ENCODE measurements at regions not wholly inside any gene's neighbourhood (a gene's known extent, or its start where the extent isn't known, plus 50 kb on each side); places are given as distances from the start of the nearest gene placed in this dataset.

DNA sequence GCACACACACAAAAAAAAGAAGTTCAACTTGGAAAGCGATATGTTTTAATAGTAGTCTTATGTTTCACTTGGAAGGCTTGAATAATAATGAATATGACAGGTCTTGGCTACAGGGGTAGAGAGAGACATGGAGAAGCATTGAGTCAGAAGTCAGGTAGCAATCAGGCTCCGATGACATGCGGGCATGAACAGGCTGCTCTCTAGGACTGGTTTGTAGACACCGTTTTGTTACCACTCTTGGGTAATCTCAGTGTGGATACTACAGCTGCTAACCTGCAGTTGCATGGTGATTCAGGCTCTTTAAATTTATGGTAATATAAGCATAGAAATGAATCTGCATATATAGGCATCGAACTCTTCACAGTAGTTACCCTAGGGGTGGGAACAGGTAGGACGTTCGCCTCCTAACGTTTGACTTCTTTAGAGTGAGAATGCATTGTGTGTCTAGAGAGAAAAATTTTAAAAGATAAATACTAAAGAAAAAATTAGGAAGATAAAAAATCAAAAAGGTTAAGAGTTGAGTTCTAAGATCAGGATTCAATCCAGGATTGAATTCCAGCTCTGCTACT, 241.6 kb upstream of the KBTBD8 start:
- no peaks in the 10 kb centered on the region for H3K79me2 ChIP-seq (ENCODE audit: low read depth)
- no peaks in the 10 kb centered on the region for H3K36me3 ChIP-seq
- H4K20me1 ChIP-seq (ENCODE audit: low read depth): no peaks in the 10 kb centered on the region
- H3K4me2 ChIP-seq: no peak overlapping the region
- H3K9me3 Mint-ChIP-seq: no peaks in the 10 kb centered on the region
- no peaks in the 10 kb centered on the region for H3K27me3 ChIP-seq
- H3K4me1 Mint-ChIP-seq: no peaks in the 10 kb centered on the region
- H3F3A ChIP-seq (ENCODE audit: low read depth): no peaks in the 10 kb centered on the region
- peaks cover 5% of the 10 kb centered on the region for H3K27me3 Mint-ChIP-seq (ENCODE audit: insufficient read depth, low read depth)
- H3K9me3 ChIP-seq (ENCODE audit: low read depth): no peaks in the 10 kb centered on the region
- no peak overlapping the region for H2AFZ ChIP-seq (replicated peaks)
- H3K4me3 Mint-ChIP-seq: no peak overlapping the region
- DNase-seq (ENCODE audit: low spot score): no peak
- H3K9ac ChIP-seq: no peak overlapping the region
- H3K27ac Mint-ChIP-seq: no peak overlapping the region
- no peaks in the 10 kb centered on the region for H3K4me1 ChIP-seq
- H3K27ac ChIP-seq: no peak overlapping the region
- H3K4me3 ChIP-seq: no peak overlapping the region
- H3K36me3 Mint-ChIP-seq: no peaks in the 10 kb centered on the region
- TF ChIP-seq EZH2 (IDR thresholded peaks at IDR 0.05) (no peak), EZH2phosphoT487 (IDR thresholded peaks at IDR 0.05) (no peak)
- TF ChIP-seq, protein P1, sequence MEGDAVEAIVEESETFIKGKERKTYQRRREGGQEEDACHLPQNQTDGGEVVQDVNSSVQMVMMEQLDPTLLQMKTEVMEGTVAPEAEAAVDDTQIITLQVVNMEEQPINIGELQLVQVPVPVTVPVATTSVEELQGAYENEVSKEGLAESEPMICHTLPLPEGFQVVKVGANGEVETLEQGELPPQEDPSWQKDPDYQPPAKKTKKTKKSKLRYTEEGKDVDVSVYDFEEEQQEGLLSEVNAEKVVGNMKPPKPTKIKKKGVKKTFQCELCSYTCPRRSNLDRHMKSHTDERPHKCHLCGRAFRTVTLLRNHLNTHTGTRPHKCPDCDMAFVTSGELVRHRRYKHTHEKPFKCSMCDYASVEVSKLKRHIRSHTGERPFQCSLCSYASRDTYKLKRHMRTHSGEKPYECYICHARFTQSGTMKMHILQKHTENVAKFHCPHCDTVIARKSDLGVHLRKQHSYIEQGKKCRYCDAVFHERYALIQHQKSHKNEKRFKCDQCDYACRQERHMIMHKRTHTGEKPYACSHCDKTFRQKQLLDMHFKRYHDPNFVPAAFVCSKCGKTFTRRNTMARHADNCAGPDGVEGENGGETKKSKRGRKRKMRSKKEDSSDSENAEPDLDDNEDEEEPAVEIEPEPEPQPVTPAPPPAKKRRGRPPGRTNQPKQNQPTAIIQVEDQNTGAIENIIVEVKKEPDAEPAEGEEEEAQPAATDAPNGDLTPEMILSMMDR (IDR thresholded peaks at IDR 0.05): no peak

DNA sequence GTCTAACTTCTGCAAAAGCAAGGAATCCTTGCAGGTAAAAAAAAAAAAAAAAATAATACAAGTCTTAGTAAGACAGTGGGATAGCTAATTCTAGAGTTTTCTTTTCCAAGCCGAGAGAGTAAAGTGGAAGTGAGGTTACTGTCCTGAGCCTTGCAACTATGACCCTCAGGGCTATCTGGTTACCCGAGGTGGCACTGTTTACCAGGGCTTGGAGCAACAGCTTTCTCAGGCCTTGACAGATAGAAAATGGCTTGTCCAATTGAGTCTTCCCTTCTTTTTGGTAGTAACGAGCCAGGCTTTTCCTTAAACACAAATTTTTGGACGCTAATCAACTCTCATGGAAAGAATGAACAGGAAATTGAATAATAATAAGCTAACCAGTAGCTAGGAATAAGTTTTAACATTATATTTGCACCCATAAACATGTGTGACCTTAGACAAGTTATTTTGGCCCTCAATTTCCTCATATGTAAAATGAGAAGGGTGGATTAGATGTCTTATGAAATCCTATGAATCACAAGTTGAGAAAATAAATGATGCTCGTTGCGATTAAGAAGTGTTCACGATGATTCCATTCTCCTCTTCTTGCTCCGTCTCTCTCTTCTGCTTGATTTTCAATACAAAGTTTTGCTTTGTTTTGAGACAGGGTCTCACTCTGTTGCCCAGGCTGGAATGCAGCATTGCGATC, 236.9 kb upstream of the KBTBD8 start:
- no peaks in the 10 kb centered on the region for H3K9me3 ChIP-seq (ENCODE audit: low read depth)
- no peaks in the 10 kb centered on the region for H3K4me1 Mint-ChIP-seq
- no peak overlapping the region for H3K4me3 Mint-ChIP-seq
- H3K4me2 ChIP-seq: no peak overlapping the region
- no peaks in the 10 kb centered on the region for H3F3A ChIP-seq (ENCODE audit: low read depth)
- H3K9ac ChIP-seq: no peak overlapping the region
- no peaks in the 10 kb centered on the region for H3K27me3 ChIP-seq
- no peaks in the 10 kb centered on the region for H4K20me1 ChIP-seq (ENCODE audit: low read depth)
- no peak for DNase-seq (ENCODE audit: low spot score)
- H2AFZ ChIP-seq (replicated peaks): no peak overlapping the region
- TF ChIP-seq, protein P1 (IDR thresholded peaks at IDR 0.05): no peak
- TF ChIP-seq EZH2phosphoT487 (IDR thresholded peaks at IDR 0.05): no peak
- TF ChIP-seq EZH2 (IDR thresholded peaks at IDR 0.05): no peak
- peaks cover 2% of the 10 kb centered on the region for H3K27me3 Mint-ChIP-seq (ENCODE audit: insufficient read depth, low read depth)
- H3K27ac ChIP-seq: no peak overlapping the region
- peaks cover 13% of the 10 kb centered on the region for H3K9me3 Mint-ChIP-seq
- no peaks in the 10 kb centered on the region for H3K4me1 ChIP-seq
- H3K36me3 Mint-ChIP-seq: no peaks in the 10 kb centered on the region
- no peaks in the 10 kb centered on the region for H3K79me2 ChIP-seq (ENCODE audit: low read depth)
- H3K4me3 ChIP-seq: no peak overlapping the region
- H3K36me3 ChIP-seq: no peaks in the 10 kb centered on the region
- peak overlapping the region; percentile 60 for H3K27ac Mint-ChIP-seq

DNA sequence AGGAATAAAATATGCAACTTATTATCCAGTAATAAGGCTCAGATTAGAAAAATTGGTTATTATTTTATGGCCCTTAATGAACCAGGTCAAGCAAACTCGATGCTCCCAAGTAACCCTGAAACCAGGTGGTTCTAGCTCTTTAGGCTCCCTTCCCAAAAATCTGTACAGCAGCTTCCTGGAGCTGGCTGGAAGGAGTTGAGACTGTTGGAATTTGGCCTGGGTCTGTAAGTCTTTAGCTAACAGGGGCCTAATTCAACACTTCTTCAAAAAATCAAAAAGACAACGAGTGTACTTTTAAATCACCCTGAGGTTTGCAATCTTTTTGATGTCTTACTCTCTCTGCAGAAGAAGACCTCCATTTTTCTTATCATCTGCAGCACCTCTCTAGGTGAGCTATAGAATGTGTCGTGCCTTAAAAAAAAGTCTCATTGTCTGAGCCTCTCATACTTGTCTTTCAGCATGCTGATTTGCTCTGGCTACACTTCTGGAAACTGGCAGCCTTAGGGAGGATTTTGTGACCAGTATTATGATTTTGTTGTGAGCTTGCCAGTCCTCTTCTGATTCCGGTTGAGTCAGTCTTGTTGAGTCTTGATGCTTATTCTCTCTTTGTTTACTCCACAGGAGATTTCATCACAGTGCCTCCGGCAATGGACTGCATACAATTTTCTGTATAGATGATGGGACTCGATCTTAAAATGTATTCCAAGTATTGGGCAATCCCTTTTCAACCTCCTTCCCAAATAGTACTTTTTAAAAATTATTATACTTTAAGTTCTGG, 235.0 kb upstream of the KBTBD8 start:
- DNase-seq (ENCODE audit: low spot score): no peak
- Histone ChIP-seq H3K27me3 (no peaks in the 10 kb centered on the region), H4K20me1 (ENCODE audit: low read depth) (no peaks in the 10 kb centered on the region), H3K4me1 (no peaks in the 10 kb centered on the region), H3F3A (ENCODE audit: low read depth) (no peaks in the 10 kb centered on the region), H3K4me2 (no peak overlapping the region), H3K9ac (no peak overlapping the region), H3K27ac (no peak overlapping the region), H3K36me3 (no peaks in the 10 kb centered on the region), H3K4me3 (no peak overlapping the region), H2AFZ (replicated peaks) (no peak overlapping the region), H3K9me3 (ENCODE audit: low read depth) (no peaks in the 10 kb centered on the region), H3K79me2 (ENCODE audit: low read depth) (no peaks in the 10 kb centered on the region)
- Mint-ChIP-seq H3K4me3 (no peak overlapping the region), H3K27me3 (ENCODE audit: insufficient read depth, low read depth) (peaks cover 2% of the 10 kb centered on the region), H3K36me3 (no peaks in the 10 kb centered on the region), H3K4me1 (no peaks in the 10 kb centered on the region), H3K27ac (no peak overlapping the region), H3K9me3 (peaks cover 17% of the 10 kb centered on the region)
- no peak for TF ChIP-seq EZH2 (IDR thresholded peaks at IDR 0.05)
- TF ChIP-seq EZH2phosphoT487 (IDR thresholded peaks at IDR 0.05): no peak
- TF ChIP-seq, protein P1 (IDR thresholded peaks at IDR 0.05): no peak

Measured in neural progenitor cell (in vitro differentiated cells).